Nephron (organoid): ENCODE measurements at regions not wholly inside any gene's neighbourhood (a gene's known extent, or its start where the extent isn't known, plus 50 kb on each side); places are given as distances from the start of the nearest gene placed in this dataset.

Source experiments
- H3K27ac Mint-ChIP-seq, 3 experiments: 2 replicates each; pipeline ENCODE4 v1.8.0; 2020; ENCODE audit warnings: mixed read lengths in 3 of 3, mild to moderate bottlenecking in 2 of 3, moderate library complexity in 1 of 3
- H3K27me3 Mint-ChIP-seq: 2 replicates; pipeline ENCODE4 v1.8.0; 2021; ENCODE audit warnings: low read depth, mild to moderate bottlenecking, moderate library complexity, mixed read lengths
- H3K36me3 Mint-ChIP-seq: 2 replicates; pipeline ENCODE4 v1.8.0; 2020; ENCODE audit warnings: low read depth, mixed read lengths
- H3K4me1 Mint-ChIP-seq: 2 replicates; pipeline ENCODE4 v1.8.0; 2020; ENCODE audit warnings: mixed read lengths
- H3K4me3 Mint-ChIP-seq, 3 experiments: 2 replicates each; pipeline ENCODE4 v1.8.0; 2020; ENCODE audit warnings: mild to moderate bottlenecking in 3 of 3, mixed read lengths in 3 of 3, moderate library complexity in 2 of 3
- H3K9me3 Mint-ChIP-seq: 2 replicates; pipeline ENCODE4 v1.8.0; 2020; ENCODE audit warnings: mixed read lengths
- TF ChIP-seq, protein P1 (sequence below), 3 experiments: fragments of 200-600 bp; sonication (generic); IDR thresholded peaks; one replicate each; pipeline ENCODE4 v1.5.0; 2021; ENCODE audit warnings: antibody characterized with exemption in 3 of 3; ENCODE audit not compliant: unreplicated experiment in 3 of 3

DNA sequence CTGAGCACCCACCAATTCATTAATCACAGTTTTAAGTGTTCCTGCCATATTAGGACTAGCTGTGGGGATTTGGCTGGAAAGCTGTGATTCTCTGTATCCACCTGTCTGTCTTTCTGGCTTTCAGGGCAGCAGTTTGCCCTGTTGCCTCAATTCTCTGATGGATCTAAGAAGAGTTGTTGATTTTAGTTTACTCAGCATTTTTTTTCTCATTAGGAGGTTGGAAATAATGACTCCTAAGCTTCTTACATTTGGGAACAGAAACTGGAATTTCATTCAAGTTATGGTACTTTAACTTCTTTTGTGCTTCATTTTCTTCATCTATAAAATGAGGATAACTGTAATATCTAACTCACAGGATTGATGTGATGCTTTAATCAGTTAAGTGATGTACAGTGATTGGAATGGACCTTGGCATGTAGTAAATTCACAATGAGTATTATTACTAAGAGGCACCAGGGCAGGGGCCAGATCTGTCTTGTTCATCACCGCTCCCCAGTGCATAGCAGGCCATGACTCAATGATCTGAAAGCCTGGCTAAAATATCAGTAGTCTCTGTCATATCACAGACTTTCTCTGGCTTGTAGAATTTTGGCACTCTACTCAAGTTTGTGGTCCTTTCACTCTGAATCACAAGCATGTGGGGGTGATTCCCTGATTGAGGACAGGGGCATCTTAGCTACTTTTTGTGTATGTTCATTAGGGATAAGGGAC is 51.4 kb upstream of the GREM2 start:
- H3K4me1 Mint-ChIP-seq = peaks cover 8% of the 10 kb centered on the region
- H3K27ac Mint-ChIP-seq = no peak overlapping the region
- no peaks in the 10 kb centered on the region for H3K36me3 Mint-ChIP-seq
- H3K27me3 Mint-ChIP-seq = no peaks in the 10 kb centered on the region
- TF ChIP-seq, protein P1, sequence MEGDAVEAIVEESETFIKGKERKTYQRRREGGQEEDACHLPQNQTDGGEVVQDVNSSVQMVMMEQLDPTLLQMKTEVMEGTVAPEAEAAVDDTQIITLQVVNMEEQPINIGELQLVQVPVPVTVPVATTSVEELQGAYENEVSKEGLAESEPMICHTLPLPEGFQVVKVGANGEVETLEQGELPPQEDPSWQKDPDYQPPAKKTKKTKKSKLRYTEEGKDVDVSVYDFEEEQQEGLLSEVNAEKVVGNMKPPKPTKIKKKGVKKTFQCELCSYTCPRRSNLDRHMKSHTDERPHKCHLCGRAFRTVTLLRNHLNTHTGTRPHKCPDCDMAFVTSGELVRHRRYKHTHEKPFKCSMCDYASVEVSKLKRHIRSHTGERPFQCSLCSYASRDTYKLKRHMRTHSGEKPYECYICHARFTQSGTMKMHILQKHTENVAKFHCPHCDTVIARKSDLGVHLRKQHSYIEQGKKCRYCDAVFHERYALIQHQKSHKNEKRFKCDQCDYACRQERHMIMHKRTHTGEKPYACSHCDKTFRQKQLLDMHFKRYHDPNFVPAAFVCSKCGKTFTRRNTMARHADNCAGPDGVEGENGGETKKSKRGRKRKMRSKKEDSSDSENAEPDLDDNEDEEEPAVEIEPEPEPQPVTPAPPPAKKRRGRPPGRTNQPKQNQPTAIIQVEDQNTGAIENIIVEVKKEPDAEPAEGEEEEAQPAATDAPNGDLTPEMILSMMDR (IDR thresholded peaks at IDR 0.05; ENCODE audit: unreplicated experiment in 3 of 3) = no peak
- H3K4me3 Mint-ChIP-seq = no peak overlapping the region
- H3K9me3 Mint-ChIP-seq = peaks cover 4% of the 10 kb centered on the region
